ENCODE measurements at regions not wholly inside any gene's neighbourhood (a gene's known extent, or its start where the extent isn't known, plus 50 kb on each side); places are given as distances from the start of the nearest gene placed in this dataset.
A peak's percentile ranks its signal among the peaks of the same experiment; 100 is the strongest.

DNA sequence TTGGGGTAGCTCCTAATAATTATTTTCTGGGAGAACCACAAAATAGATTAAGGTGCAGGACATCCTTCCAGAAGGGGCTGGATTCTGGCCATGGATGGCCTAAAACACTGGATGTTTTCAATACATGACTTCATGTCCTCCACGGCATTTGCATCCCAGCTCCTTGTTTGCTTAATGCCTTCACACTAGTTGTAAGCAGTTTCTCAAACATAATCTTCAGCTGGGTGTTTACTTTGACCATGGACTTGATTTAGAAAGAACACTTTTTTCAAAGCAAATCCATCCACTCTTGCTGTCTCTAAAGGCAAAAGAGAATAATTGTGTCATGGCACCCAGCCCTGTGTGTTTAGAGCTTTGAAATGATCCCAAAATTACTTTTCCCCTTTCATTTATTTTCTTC, 82.5 kb upstream of the GSX1 start:
- no peak for DNase-seq
- TF ChIP-seq, protein P1, sequence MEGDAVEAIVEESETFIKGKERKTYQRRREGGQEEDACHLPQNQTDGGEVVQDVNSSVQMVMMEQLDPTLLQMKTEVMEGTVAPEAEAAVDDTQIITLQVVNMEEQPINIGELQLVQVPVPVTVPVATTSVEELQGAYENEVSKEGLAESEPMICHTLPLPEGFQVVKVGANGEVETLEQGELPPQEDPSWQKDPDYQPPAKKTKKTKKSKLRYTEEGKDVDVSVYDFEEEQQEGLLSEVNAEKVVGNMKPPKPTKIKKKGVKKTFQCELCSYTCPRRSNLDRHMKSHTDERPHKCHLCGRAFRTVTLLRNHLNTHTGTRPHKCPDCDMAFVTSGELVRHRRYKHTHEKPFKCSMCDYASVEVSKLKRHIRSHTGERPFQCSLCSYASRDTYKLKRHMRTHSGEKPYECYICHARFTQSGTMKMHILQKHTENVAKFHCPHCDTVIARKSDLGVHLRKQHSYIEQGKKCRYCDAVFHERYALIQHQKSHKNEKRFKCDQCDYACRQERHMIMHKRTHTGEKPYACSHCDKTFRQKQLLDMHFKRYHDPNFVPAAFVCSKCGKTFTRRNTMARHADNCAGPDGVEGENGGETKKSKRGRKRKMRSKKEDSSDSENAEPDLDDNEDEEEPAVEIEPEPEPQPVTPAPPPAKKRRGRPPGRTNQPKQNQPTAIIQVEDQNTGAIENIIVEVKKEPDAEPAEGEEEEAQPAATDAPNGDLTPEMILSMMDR (IDR thresholded peaks at IDR 0.05): no peak
- no peak for TF ChIP-seq EP300 (IDR thresholded peaks at IDR 0.05)
- no peak for TF ChIP-seq POLR2A (IDR thresholded peaks at IDR 0.05)
- no peak for TF ChIP-seq POLR2AphosphoS5 (IDR thresholded peaks at IDR 0.05)
- peaks cover 0 to 8% (median 2%) of the 10 kb centered on the region in 4 donors for H3K9me3 ChIP-seq
- no peak for ATAC-seq (ENCODE audit: low FRiP score in 2 of 2)
- H3K4me3 ChIP-seq: no peak overlapping the region
- no peaks in the 10 kb centered on the region for H3K4me1 ChIP-seq
- no peak overlapping the region for H3K27ac ChIP-seq
- WGBS, 2 donors: 42 to 57% methylated on average over 1 of the region's 1 CpG
- H3K27me3 ChIP-seq: no peaks in the 10 kb centered on the region
- H3K36me3 ChIP-seq: no peaks in the 10 kb centered on the region

DNA sequence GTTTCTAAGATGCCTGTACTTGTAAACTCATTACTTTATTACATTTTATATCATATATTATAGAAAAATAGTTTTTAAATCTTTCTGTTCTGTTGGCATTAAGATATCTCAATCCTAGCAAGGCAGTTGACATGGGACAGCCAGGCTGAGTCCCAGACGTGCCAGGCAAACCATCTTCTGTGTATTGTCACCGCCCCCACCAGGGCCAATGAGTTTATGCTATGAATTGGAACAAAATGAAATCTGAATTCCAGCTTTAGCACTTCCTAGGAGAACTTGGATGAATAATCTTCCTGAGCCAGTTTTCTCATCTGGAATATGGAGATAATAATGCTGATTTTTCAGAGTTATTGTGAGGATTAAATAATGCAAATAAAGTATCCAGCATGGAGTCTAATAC, 79.9 kb upstream of the GSX1 start:
- Histone ChIP-seq H3K4me3 (no peak overlapping the region), H3K4me1 (no peaks in the 10 kb centered on the region), H3K9me3 (no peaks in the 10 kb centered on the region), H3K36me3 (no peaks in the 10 kb centered on the region), H3K27me3 (no peaks in the 10 kb centered on the region), H3K27ac (no peak overlapping the region)
- 35 to 40% methylated on average over 2 of the region's 2 CpGs for WGBS, 2 donors
- DNase-seq: peak in 1 of 2 donors; percentile 33
- TF ChIP-seq POLR2A (IDR thresholded peaks at IDR 0.05) (no peak), POLR2AphosphoS5 (IDR thresholded peaks at IDR 0.05) (no peak)
- TF ChIP-seq, protein P1 (IDR thresholded peaks at IDR 0.05): peak in 2 of 6 experiments; percentile 9 to 33
- ATAC-seq (ENCODE audit: low FRiP score in 2 of 2): no peak

DNA sequence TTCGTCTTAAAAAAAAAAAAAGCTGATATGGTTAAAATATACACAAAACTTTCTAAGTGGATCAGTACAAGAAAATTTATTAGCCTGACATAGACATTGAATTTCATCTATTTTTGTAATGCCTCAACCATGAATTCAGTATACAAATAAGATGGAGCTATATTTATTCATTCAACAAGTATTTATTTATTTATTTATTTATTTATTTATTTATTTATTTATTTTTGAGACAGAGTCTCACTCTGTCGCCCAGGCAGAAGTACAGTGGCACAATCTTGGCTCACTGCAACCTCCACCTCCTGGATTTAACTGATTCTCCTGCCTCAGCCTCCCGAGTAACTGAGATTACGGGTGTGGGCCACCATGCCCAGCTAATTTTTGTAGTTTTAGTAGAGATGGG, 78.5 kb upstream of the GSX1 start:
- no peak for ATAC-seq (ENCODE audit: low FRiP score in 2 of 2)

GRCh38 chr13:27721681-27722080, 70.6 kb upstream of the GSX1 start:
- DNase-seq (no peak), ATAC-seq (ENCODE audit: low FRiP score in 2 of 2) (no peak)
- H3K9me3 ChIP-seq: no peaks in the 10 kb centered on the region
- WGBS, 2 donors: 86 to 100% methylated on average over 1 to 2 of the region's 2 CpGs
- TF ChIP-seq POLR2A (IDR thresholded peaks at IDR 0.05) (no peak), POLR2AphosphoS5 (IDR thresholded peaks at IDR 0.05) (no peak)
- H3K4me3 ChIP-seq: no peak overlapping the region
- no peaks in the 10 kb centered on the region for H3K27me3 ChIP-seq
- no peak overlapping the region for H3K27ac ChIP-seq
- no peaks in the 10 kb centered on the region for H3K4me1 ChIP-seq
- H3K36me3 ChIP-seq: no peaks in the 10 kb centered on the region

More for the DNA sequence above, 78.5 kb upstream of the GSX1 start:
- Histone ChIP-seq H3K27me3 (no peaks in the 10 kb centered on the region), H3K27ac (no peak overlapping the region), H3K4me1 (no peaks in the 10 kb centered on the region), H3K4me3 (no peak overlapping the region), H3K9me3 (no peaks in the 10 kb centered on the region), H3K36me3 (no peaks in the 10 kb centered on the region)
- TF ChIP-seq EP300 (IDR thresholded peaks at IDR 0.05): no peak
- 88 to 91% methylated on average over 4 of the region's 4 CpGs for WGBS, 2 donors
- DNase-seq: no peak

GRCh38 chr13:27728271-27728670, 64.0 kb upstream of the GSX1 start:
- H3K27me3 ChIP-seq: no peaks in the 10 kb centered on the region
- no peak for DNase-seq
- no peaks in the 10 kb centered on the region for H3K9me3 ChIP-seq
- no peaks in the 10 kb centered on the region for H3K4me1 ChIP-seq
- no peak overlapping the region for H3K27ac ChIP-seq
- WGBS, 2 donors: 24 to 42% methylated on average over 6 of the region's 6 CpGs
- no peak for ATAC-seq (ENCODE audit: low FRiP score in 2 of 2)
- H3K36me3 ChIP-seq: no peaks in the 10 kb centered on the region
- TF ChIP-seq, protein P1 (IDR thresholded peaks at IDR 0.05): no peak
- no peak for TF ChIP-seq EP300 (IDR thresholded peaks at IDR 0.05)
- TF ChIP-seq POLR2AphosphoS5 (IDR thresholded peaks at IDR 0.05): no peak
- TF ChIP-seq POLR2A (IDR thresholded peaks at IDR 0.05): no peak
- H3K4me3 ChIP-seq: no peak overlapping the region

DNA sequence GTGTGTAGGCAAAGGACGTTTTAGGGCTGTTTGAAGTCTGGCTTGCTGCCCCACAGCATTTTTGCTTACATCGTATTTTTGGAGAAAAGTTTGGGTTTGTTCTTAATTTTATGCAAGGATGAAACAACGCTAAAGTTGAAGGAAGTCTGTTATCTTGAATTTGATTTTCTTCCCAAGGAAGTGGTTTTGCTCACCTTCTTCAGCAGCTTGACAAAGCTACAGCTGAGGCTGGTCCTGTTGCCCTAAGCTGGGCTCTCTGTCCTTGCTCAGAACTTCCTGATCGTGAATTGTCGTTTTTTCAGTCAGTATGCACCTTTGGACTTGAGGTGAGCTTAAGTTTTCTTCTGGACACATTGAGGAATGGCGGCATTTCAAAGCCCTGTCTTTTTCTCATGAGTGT, 62.1 kb upstream of the GSX1 start:
- Histone ChIP-seq H3K4me1 (no peaks in the 10 kb centered on the region), H3K27me3 (no peaks in the 10 kb centered on the region), H3K9me3 (no peaks in the 10 kb centered on the region), H3K27ac (no peak overlapping the region), H3K4me3 (no peak overlapping the region), H3K36me3 (no peaks in the 10 kb centered on the region)
- TF ChIP-seq, protein P1 (IDR thresholded peaks at IDR 0.05): no peak
- TF ChIP-seq EP300 (IDR thresholded peaks at IDR 0.05): no peak
- no peak for TF ChIP-seq POLR2AphosphoS5 (IDR thresholded peaks at IDR 0.05)
- WGBS, 2 donors: 63 to 75% methylated on average over 6 of the region's 6 CpGs
- DNase-seq (no peak), ATAC-seq (ENCODE audit: low FRiP score in 2 of 2) (no peak)

All from upper lobe of left lung (tissue), 6 donors.